GM12865 (cell line): ENCODE measurements at regions not wholly inside any gene's neighbourhood (a gene's known extent, or its start where the extent isn't known, plus 50 kb on each side); places are given as distances from the start of the nearest gene placed in this dataset.

Source experiments
- DNase-seq: peaks from one replicate; pipeline ENCODE4 v3.0.0; 2010; ENCODE audit warnings: low read depth
- H3K4me3 ChIP-seq: 2 replicates; pipeline ENCODE4 v1.5.1; 2011; ENCODE audit warnings: mild to moderate bottlenecking, low read depth, low read length, control low read depth
- CTCF ChIP-seq: IDR thresholded peaks from 2 replicates; pipeline ENCODE4 v1.5.1; 2011; ENCODE audit warnings: low read length, control low read depth, low read depth, inconsistent platforms; ENCODE audit not compliant: insufficient read depth; ENCODE audit errors: missing control alignments

- no peak overlapping the region for H3K4me3 ChIP-seq
- no peak for TF ChIP-seq CTCF
- DNase-seq: no peak
Measured at GRCh38 chr17:77905766-77906165, 52.7 kb upstream of the TNRC6C start.

- no peak overlapping the region for H3K4me3 ChIP-seq
- TF ChIP-seq CTCF: no peak
- no peak for DNase-seq
Measured at GRCh38 chr17:77906377-77906871, 52.1 kb upstream of the TNRC6C start.

GRCh38 chr17:77907497-77908461 is 50.7 kb upstream of the TNRC6C start:
- DNase-seq: no peak
- TF ChIP-seq CTCF: no peak
- no peak overlapping the region for H3K4me3 ChIP-seq

- TF ChIP-seq CTCF: no peak
- H3K4me3 ChIP-seq: no peak overlapping the region
- no peak for DNase-seq
Measured at GRCh38 chr17:77908501-77908900, 50.0 kb upstream of the TNRC6C start.
